ENCODE measurements at regions not wholly inside any gene's neighbourhood (a gene's known extent, or its start where the extent isn't known, plus 50 kb on each side); places are given as distances from the start of the nearest gene placed in this dataset.

DNA sequence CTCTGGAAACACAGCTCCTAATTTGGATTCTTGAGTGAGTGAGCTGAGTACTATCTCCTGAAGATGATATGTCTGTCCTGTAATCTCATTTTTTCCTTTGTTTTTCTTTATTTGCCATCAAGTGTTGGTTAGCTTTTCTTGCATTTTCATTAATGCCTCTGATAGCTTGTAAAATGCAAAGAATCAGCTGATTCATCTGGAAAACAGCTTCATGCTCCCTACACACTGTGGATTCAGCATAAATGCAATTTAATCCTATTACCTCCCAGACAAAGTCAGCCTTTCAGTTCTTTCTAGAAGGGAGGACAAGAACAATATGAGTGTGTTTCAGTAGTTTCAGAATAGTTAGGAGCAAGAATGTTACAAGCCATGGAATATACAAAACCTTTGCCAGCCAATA is 79.4 kb downstream of the DACT1 start:
- peaks cover 0 to 7% (median 0%) of the 10 kb centered on the region in 6 donors for H3K4me1 ChIP-seq
- TF ChIP-seq POLR2A (IDR thresholded peaks at IDR 0.05) = no peak
- H3K4me3 ChIP-seq = no peak overlapping the region
- DNase-seq = no peak
- H3K9me3 ChIP-seq = no peaks in the 10 kb centered on the region
- intact Hi-C loops (cut with DNase I; ENCODE audit: low total_unique reads) = no loop called here
- H3K27ac ChIP-seq = peak overlapping the region in 1 of 8 donors; percentile 8
- no peaks in the 10 kb centered on the region for H3K36me3 ChIP-seq
- H3K27me3 ChIP-seq (replicated peaks in 1 of 7) = no peaks in the 10 kb centered on the region

DNA sequence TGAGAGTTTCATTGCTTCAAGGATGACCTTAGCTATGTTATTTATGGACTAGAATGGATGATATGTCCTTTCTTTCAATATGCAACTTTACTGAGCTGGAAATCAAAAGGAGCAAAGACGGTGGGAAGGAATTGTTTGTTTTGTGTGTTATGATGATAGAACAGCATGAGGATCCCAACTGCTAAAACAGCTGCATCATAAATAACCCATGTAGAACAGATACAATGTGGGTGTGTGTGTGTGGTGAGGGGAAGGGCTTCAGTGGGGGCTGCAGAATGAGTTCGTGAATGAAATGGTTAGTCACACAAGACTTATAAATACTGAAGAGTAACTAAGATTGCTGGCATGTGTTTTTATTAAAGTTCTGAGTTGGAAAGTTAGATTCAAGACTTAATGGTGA is 80.1 kb downstream of the DACT1 start:
- Histone ChIP-seq H3K4me1 (peaks cover 0 to 10% (median 0%) of the 10 kb centered on the region in 6 donors), H3K36me3 (no peaks in the 10 kb centered on the region), H3K9me3 (no peaks in the 10 kb centered on the region), H3K27ac (no peak overlapping the region), H3K27me3 (replicated peaks in 1 of 7) (no peaks in the 10 kb centered on the region), H3K4me3 (no peak overlapping the region)
- DNase-seq = no peak
- TF ChIP-seq, protein P1, sequence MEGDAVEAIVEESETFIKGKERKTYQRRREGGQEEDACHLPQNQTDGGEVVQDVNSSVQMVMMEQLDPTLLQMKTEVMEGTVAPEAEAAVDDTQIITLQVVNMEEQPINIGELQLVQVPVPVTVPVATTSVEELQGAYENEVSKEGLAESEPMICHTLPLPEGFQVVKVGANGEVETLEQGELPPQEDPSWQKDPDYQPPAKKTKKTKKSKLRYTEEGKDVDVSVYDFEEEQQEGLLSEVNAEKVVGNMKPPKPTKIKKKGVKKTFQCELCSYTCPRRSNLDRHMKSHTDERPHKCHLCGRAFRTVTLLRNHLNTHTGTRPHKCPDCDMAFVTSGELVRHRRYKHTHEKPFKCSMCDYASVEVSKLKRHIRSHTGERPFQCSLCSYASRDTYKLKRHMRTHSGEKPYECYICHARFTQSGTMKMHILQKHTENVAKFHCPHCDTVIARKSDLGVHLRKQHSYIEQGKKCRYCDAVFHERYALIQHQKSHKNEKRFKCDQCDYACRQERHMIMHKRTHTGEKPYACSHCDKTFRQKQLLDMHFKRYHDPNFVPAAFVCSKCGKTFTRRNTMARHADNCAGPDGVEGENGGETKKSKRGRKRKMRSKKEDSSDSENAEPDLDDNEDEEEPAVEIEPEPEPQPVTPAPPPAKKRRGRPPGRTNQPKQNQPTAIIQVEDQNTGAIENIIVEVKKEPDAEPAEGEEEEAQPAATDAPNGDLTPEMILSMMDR (IDR thresholded peaks at IDR 0.05 in 8 of 11, conservative IDR thresholded peaks at IDR 0.05 in 3 of 11) = no peak
- TF ChIP-seq POLR2A (IDR thresholded peaks at IDR 0.05) (no peak), POLR2AphosphoS5 (IDR thresholded peaks at IDR 0.05) (no peak)
- intact Hi-C loops (cut with DNase I; ENCODE audit: low total_unique reads) = no loop called here
- 50 to 79% (median 72%) methylated on average over 2 of the region's 2 CpGs for WGBS, 5 donors

DNA sequence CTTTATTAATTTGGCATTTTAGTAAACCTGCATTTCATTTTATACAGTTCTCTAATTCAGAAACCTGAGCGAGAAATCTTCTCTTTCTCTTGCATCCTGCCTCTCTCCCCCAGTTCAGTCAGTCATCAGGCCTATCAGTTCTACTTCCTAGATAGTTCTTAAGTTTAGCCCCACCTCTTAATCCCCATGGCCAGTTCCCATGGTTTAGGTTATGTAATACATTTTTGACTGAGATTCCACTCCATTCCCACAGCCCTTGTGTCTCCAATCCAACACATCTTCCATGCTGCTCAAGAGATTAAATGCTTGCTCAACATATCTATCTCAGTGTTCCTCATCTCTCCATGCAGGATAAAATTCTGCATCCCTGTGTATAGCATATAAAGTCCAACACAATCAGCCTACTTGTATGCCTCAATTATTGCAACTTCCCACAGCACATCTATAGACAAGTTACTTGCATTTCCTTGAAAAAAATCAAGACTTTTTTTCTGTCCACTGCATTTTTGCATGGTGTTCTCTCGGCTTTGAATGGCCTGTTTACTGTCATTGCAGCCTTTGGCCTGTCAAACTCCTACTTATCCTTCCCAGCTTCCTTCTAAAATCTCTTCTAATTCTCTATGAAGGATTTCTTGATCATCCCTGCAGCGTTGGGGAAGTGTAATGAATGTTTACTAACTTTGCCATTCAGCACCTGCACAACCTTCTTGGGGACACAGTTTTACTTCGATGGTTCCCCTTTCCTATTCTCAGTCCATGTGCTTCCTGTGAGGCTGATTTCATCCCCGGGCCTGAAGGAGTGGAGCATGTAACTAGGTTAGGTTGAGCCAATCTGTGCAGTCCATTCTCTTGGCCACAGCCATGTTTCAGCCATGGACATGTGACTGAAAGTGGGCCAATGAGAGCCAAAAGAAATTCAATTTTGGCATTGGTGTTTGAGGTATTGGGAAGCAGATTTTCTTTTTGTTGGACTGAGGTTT is 80.8 kb downstream of the DACT1 start:
- WGBS, 5 donors = 44 to 51% (median 48%) methylated on average over 5 of the region's 5 CpGs

DNA sequence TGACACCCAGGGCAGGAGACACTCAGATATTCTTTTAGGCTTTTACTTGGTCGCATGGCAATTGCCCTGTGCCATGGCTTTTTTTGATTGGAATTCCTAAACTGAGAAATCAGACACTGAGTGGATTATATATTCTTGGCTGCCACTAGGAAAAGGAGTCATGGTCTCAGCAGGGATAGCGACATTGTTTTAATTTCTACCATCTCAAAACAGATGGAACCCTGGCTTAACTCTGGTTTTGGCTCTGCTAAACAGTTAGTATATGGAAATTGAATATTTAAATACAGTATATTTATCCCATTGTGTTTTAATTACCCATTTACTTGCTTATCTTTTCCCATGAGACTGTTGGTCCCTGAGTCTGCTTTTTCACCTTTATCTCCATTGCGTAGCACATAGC is 84.0 kb downstream of the DACT1 start:
- TF ChIP-seq, protein P1 (IDR thresholded peaks at IDR 0.05 in 8 of 11, conservative IDR thresholded peaks at IDR 0.05 in 3 of 11) = no peak
- TF ChIP-seq POLR2A (IDR thresholded peaks at IDR 0.05) = no peak
- TF ChIP-seq POLR2AphosphoS5 (IDR thresholded peaks at IDR 0.05) = no peak
- Histone ChIP-seq H3K9me3 (no peaks in the 10 kb centered on the region), H3K4me3 (no peak overlapping the region), H3K4me1 (peaks cover 0 to 6% (median 0%) of the 10 kb centered on the region in 6 donors), H3K36me3 (no peaks in the 10 kb centered on the region), H3K27me3 (replicated peaks in 1 of 7) (no peaks in the 10 kb centered on the region), H3K27ac (no peak overlapping the region)
- no peak for DNase-seq
- intact Hi-C loops (cut with DNase I; ENCODE audit: low total_unique reads) = no loop called here
- WGBS, 5 donors = 85 to 96% (median 91%) methylated on average over 3 of the region's 3 CpGs

More for the DNA sequence above, 80.8 kb downstream of the DACT1 start:
- H3K9me3 ChIP-seq = no peaks in the 10 kb centered on the region
- intact Hi-C loops (cut with DNase I; ENCODE audit: low total_unique reads) = no loop called here
- H3K4me1 ChIP-seq = peaks cover 0 to 10% (median 0%) of the 10 kb centered on the region in 6 donors
- no peaks in the 10 kb centered on the region for H3K27me3 ChIP-seq (replicated peaks in 1 of 7)
- no peak overlapping the region for H3K4me3 ChIP-seq
- DNase-seq = no peak
- no peak overlapping the region for H3K27ac ChIP-seq
- TF ChIP-seq POLR2AphosphoS5 (IDR thresholded peaks at IDR 0.05) (no peak), POLR2A (IDR thresholded peaks at IDR 0.05) (no peak)
- TF ChIP-seq, protein P1 (IDR thresholded peaks at IDR 0.05 in 8 of 11, conservative IDR thresholded peaks at IDR 0.05 in 3 of 11) = no peak
- no peaks in the 10 kb centered on the region for H3K36me3 ChIP-seq
